GM21515 (cell line): ENCODE measurements at regions not wholly inside any gene's neighbourhood (a gene's known extent, or its start where the extent isn't known, plus 50 kb on each side); places are given as distances from the start of the nearest gene placed in this dataset.

Experiments used
- ATAC-seq: cut with Tn5 transposase; IDR thresholded peaks from one replicate; pipeline ENCODE4 v1.9.1; 2021; ENCODE audit not compliant: unreplicated experiment

GRCh38 chr2:138175066-138175465 is 210.8 kb downstream of the HNMT start:
- no peak for ATAC-seq

- ATAC-seq = no peak
These were observed 212.7 kb downstream of the HNMT start for GRCh38 chr2:138176862-138177439.

GRCh38 chr2:138177693-138178092 is 213.4 kb downstream of the HNMT start:
- ATAC-seq = no peak

GRCh38 chr2:138180692-138181386 is 216.6 kb downstream of the HNMT start:
- no peak for ATAC-seq

GRCh38 chr2:138182250-138182936 is 218.1 kb downstream of the HNMT start:
- no peak for ATAC-seq

GRCh38 chr2:138182937-138183312 is 218.7 kb downstream of the HNMT start:
- ATAC-seq = no peak

GRCh38 chr2:138183705-138184104 is 219.4 kb downstream of the HNMT start:
- no peak for ATAC-seq

- no peak for ATAC-seq
These were observed 220.2 kb downstream of the HNMT start for GRCh38 chr2:138184428-138184827.

GRCh38 chr2:138185827-138186226 is 221.6 kb downstream of the HNMT start:
- ATAC-seq = no peak

GRCh38 chr2:138187221-138187620 is 222.9 kb downstream of the HNMT start:
- ATAC-seq = no peak

- ATAC-seq = no peak
These were observed 226.7 kb downstream of the HNMT start for GRCh38 chr2:138190999-138191398.

- no peak for ATAC-seq
These were observed 229.3 kb downstream of the HNMT start for GRCh38 chr2:138193416-138194213.

GRCh38 chr2:138201286-138201685 is 237.0 kb downstream of the HNMT start:
- ATAC-seq = no peak

- no peak for ATAC-seq
These were observed 238.5 kb downstream of the HNMT start for GRCh38 chr2:138202762-138203161.

GRCh38 chr2:138205281-138205680 is 241.0 kb downstream of the HNMT start:
- no peak for ATAC-seq

GRCh38 chr2:138207074-138207930 is 243.0 kb downstream of the HNMT start:
- no peak for ATAC-seq

GRCh38 chr2:138209009-138209408 is 244.7 kb downstream of the HNMT start:
- no peak for ATAC-seq

- no peak for ATAC-seq
These were observed 246.2 kb downstream of the HNMT start for GRCh38 chr2:138210487-138210886.

- no peak for ATAC-seq
These were observed 248.2 kb downstream of the HNMT start for GRCh38 chr2:138212434-138212833.

- no peak for ATAC-seq
These were observed 248.8 kb downstream of the HNMT start for GRCh38 chr2:138213084-138213483.

- no peak for ATAC-seq
These were observed 249.4 kb downstream of the HNMT start for GRCh38 chr2:138213624-138214023.
